HCT116 (cell line): ENCODE measurements at regions not wholly inside any gene's neighbourhood (a gene's known extent, or its start where the extent isn't known, plus 50 kb on each side); places are given as distances from the start of the nearest gene placed in this dataset.

ENCODE experiments used
- ATAC-seq: fragments of 200-7000 bp; cut with Tn5 transposase; 2 replicates; pipeline ENCODE4 v1.9.1; 2020; ENCODE audit warnings: mild to moderate bottlenecking, moderate library complexity
- BruUV-seq: library from RNA; stranded (reverse); fragments of 400-500 nt; replicated peaks from 2 replicates; lab custom pipeline; 2021; lab: Mats Ljungman, UMichigan
- CTCF ChIA-PET: fragments of 300-600 bp; sonication (Branson Sonifier 250); formaldehyde crosslinking; loops from one replicate; lab custom pipeline; 2021; ENCODE audit warnings: antibody characterized with exemption; lab: Charles Lee
- POLR2A ChIA-PET: fragments of 300-600, 350-600 bp; sonication (Branson Sonifier 250); formaldehyde crosslinking; loops from one replicate; lab custom pipeline; 2021; ENCODE audit warnings: antibody characterized with exemption; lab: Charles Lee
- RAD21 ChIA-PET, 2 experiments: fragments of 300-600 bp; sonication (Branson Sonifier 250); formaldehyde crosslinking; loops; one replicate each; lab custom pipeline; 2023; ENCODE audit warnings: low total read pairs in 2 of 2; ENCODE audit not compliant: uncharacterized antibody in 2 of 2, unreplicated experiment in 2 of 2, low non-redundant PET in 1 of 2; lab: Charles Lee
- DNase-seq: peaks from one replicate; pipeline ENCODE4 v3.0.0-alpha.2; 2010; ENCODE audit warnings: low read depth, low spot score
- H2AFZ ChIP-seq: fragments of 200-600 bp; shearing (Covaris generic), sonication (generic); 2 replicates; pipeline ENCODE4 v1.6.1; 2017; ENCODE audit warnings: low read depth, mixed run types, mixed read lengths, antibody characterized with exemption, low read length; ENCODE audit not compliant: poor library complexity, severe bottlenecking
- H3K27ac ChIP-seq: 2 replicates; pipeline ENCODE4 v1.5.1; 2012; ENCODE audit warnings: low read depth, low read length
- H3K27me3 ChIP-seq: fragments of 200-600 bp; sonication (generic); 2 replicates; pipeline ENCODE4 v1.6.1; 2016; ENCODE audit warnings: mixed run types, low read length, mixed read lengths; ENCODE audit not compliant: insufficient read depth
- H3K36me3 ChIP-seq, 2 experiments: fragments of 200-500 bp in 1 of 2; fragments of 200-600 bp in 1 of 2; sonication (Bioruptor generic) in 1 of 2; sonication (generic) in 1 of 2; 2 replicates each; pipeline versions ENCODE4 v1.5.1 to v1.6.1; 2014 to 2016; ENCODE audit warnings: low read length in 2 of 2, inconsistent platforms in 1 of 2, mixed read lengths in 1 of 2, mixed run types in 1 of 2; ENCODE audit not compliant: insufficient read depth in 2 of 2, control insufficient read depth in 1 of 2
- H3K4me1 ChIP-seq, 2 experiments: fragments of 200-600 bp in 1 of 2; sonication (generic) in 1 of 2; 2 replicates each; pipeline versions ENCODE4 v1.5.1 to v1.6.1; 2012 to 2017; ENCODE audit warnings: low read length in 2 of 2, inconsistent platforms in 1 of 2, mild to moderate bottlenecking in 1 of 2, mixed read lengths in 1 of 2, mixed run types in 1 of 2, moderate library complexity in 1 of 2; ENCODE audit not compliant: insufficient read depth in 2 of 2, control insufficient read depth in 1 of 2
- H3K4me2 ChIP-seq: fragments of 200-600 bp; sonication (generic); 2 replicates; pipeline ENCODE4 v1.6.1; 2017; ENCODE audit warnings: mixed run types, low read length, mixed read lengths
- H3K4me3 ChIP-seq, 2 experiments: fragments of 200-600 bp in 1 of 2; sonication (generic) in 1 of 2; replicated peaks in 1 of 2; 2 replicates each; pipeline ENCODE4 v1.5.1; 2011 to 2016; ENCODE audit warnings: low read length in 2 of 2, control low read depth in 1 of 2, low read depth in 1 of 2, mild to moderate bottlenecking in 1 of 2, mixed read lengths in 1 of 2, mixed run types in 1 of 2
- H3K79me2 ChIP-seq: fragments of 200-600 bp; sonication (generic); 2 replicates; pipeline ENCODE4 v1.6.1; 2017; ENCODE audit warnings: mild to moderate bottlenecking, mixed run types, low read length, moderate library complexity, mixed read lengths; ENCODE audit not compliant: insufficient read depth
- H3K9ac ChIP-seq: fragments of 200-600 bp; sonication (generic); 2 replicates; pipeline ENCODE4 v1.6.1; 2016; ENCODE audit warnings: low read length, mixed read lengths
- H3K9me2 ChIP-seq: fragments of 200-600 bp; sonication (generic), shearing (Covaris generic); 2 replicates; pipeline ENCODE4 v1.6.1; 2017; ENCODE audit warnings: mixed run types, mild to moderate bottlenecking, moderate library complexity; ENCODE audit not compliant: insufficient read depth
- H3K9me3 ChIP-seq, 2 experiments: fragments of 200-500 bp in 1 of 2; fragments of 200-600 bp in 1 of 2; sonication (Bioruptor generic) in 1 of 2; sonication (generic) in 1 of 2; 2 replicates each; pipeline ENCODE4 v1.6.1; 2014 to 2017; ENCODE audit warnings: low read length in 2 of 2, mixed read lengths in 2 of 2, inconsistent platforms in 1 of 2, low read depth in 1 of 2, mild to moderate bottlenecking in 1 of 2, mixed run types in 1 of 2, moderate library complexity in 1 of 2; ENCODE audit not compliant: control insufficient read depth in 1 of 2, insufficient read depth in 1 of 2
- H4K20me1 ChIP-seq: fragments of 200-600 bp; sonication (generic), shearing (Covaris generic); 2 replicates; pipeline ENCODE4 v1.6.1; 2017; ENCODE audit warnings: mixed run types, mild to moderate bottlenecking, moderate library complexity; ENCODE audit not compliant: insufficient read depth
- CBX3 ChIP-seq: IDR thresholded peaks from 2 replicates; pipeline ENCODE4 v1.6.1; 2012; ENCODE audit warnings: low read depth
- CEBPB ChIP-seq: IDR thresholded peaks from 2 replicates; pipeline ENCODE4 v1.6.1; 2012; ENCODE audit warnings: low read depth
- EGR1 ChIP-seq: IDR thresholded peaks from 2 replicates; pipeline ENCODE4 v1.6.1; 2012; ENCODE audit warnings: low read depth
- ELF1 ChIP-seq: IDR thresholded peaks from 2 replicates; pipeline ENCODE4 v1.6.1; 2012; ENCODE audit warnings: low read depth, borderline replicate concordance
- EZH2 ChIP-seq: fragments of 200-600 bp; sonication (generic); IDR thresholded peaks from 2 replicates; pipeline ENCODE4 v1.6.1; 2017; ENCODE audit warnings: antibody characterized with exemption, mixed run types
- EZH2phosphoT487 ChIP-seq: fragments of 200-600 bp; IDR thresholded peaks from 2 replicates; pipeline ENCODE4 v1.6.1; 2018; ENCODE audit warnings: antibody characterized with exemption, borderline replicate concordance
- FOSL1 ChIP-seq: IDR thresholded peaks from 2 replicates; pipeline ENCODE4 v1.6.1; 2012; ENCODE audit warnings: low read depth
- JUND ChIP-seq: IDR thresholded peaks from 2 replicates; pipeline ENCODE4 v1.6.1; 2012
- POLR2A ChIP-seq: IDR thresholded peaks from 2 replicates; pipeline ENCODE4 v1.7.0; 2011; ENCODE audit warnings: borderline replicate concordance; ENCODE audit not compliant: insufficient read depth, insufficient read length; ENCODE audit errors: extremely low read depth
- POLR2AphosphoS5 ChIP-seq: IDR thresholded peaks from 2 replicates; pipeline ENCODE4 v1.6.1; 2011; ENCODE audit warnings: mild to moderate bottlenecking, low read depth, low read length, moderate library complexity
- SIN3A ChIP-seq: IDR thresholded peaks from 2 replicates; pipeline ENCODE4 v1.6.1; 2012; ENCODE audit warnings: low read depth
- SP1 ChIP-seq: IDR thresholded peaks from 2 replicates; pipeline ENCODE4 v1.6.1; 2012; ENCODE audit warnings: low read depth
- SRF ChIP-seq: IDR thresholded peaks from 2 replicates; pipeline ENCODE4 v1.6.1; 2012; ENCODE audit warnings: low read depth
- ZFX ChIP-seq: fragments of 450-650 bp; IDR thresholded peaks from 2 replicates; pipeline ENCODE4 v1.6.1; 2017
- ZNF274 ChIP-seq: fragments of 200-500 bp; sonication (Bioruptor generic); IDR thresholded peaks from 2 replicates; pipeline ENCODE4 v1.6.1; 2014; ENCODE audit warnings: mild to moderate bottlenecking, low read depth, low read length, inconsistent platforms
- intact Hi-C: fragments of 100-400 bp; cut with micrococcal nuclease; formaldehyde crosslinking; loops from 2 replicates; pipeline ENCODE4 v1.10.0; 2022
- TF ChIP-seq, protein P1 (sequence below): IDR thresholded peaks from 2 replicates; pipeline ENCODE4 v1.6.1; 2011; ENCODE audit warnings: mild to moderate bottlenecking, low read length, moderate library complexity; ENCODE audit not compliant: insufficient replicate concordance; ENCODE audit errors: extremely low read depth
- TF ChIP-seq, protein P2 (sequence below): IDR thresholded peaks from 2 replicates; pipeline ENCODE4 v1.6.1; 2012
- TF ChIP-seq, protein P3 (sequence below), 3 experiments: fragments of 200-600 bp in 1 of 3; sonication (generic) in 1 of 3; IDR thresholded peaks in 2 of 3; conservative IDR thresholded peaks in 1 of 3; 2 replicates each; pipeline ENCODE4 v1.5.1; 2012 to 2017; ENCODE audit warnings: low read depth in 2 of 3, low read length in 2 of 3, antibody characterized with exemption in 1 of 3, borderline replicate concordance in 1 of 3, control low read depth in 1 of 3, mild to moderate bottlenecking in 1 of 3, mixed read lengths in 1 of 3, mixed run types in 1 of 3, moderate library complexity in 1 of 3; ENCODE audit not compliant: insufficient read depth in 1 of 3

DNA sequence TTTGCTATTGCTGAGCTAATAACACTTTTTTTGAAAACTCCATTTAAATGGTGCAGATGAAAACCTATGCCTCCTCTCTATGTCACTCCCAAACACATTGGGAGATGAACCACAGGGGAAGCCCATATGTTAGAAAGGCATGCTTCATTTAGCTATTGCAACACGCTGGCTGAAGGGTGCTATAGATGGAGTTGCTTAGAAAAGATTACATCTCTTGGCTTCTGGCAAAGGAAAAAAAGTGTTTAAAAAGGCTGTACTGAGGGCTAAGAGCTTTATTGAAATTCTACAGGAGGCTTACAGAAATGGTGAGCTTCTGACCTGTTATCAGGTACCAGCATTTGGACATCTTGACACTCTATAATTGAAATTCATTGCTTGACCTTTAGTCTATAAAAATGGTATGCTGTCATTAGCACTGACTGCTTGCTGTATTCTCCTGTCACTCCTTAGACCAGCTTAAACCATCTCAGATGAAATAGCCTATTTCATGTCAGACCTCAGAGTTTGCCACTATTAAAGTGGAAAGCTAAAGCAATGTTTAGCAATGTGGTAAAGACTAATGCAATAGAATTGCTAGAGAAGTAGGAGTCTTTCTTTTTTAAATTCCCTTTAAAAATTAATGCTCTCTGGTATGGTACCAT, 503.9 kb downstream of the CDH11 start:
- no peaks in the 10 kb centered on the region; a peak in 1 of 4 replicates for H3K36me3 ChIP-seq
- H3K27ac ChIP-seq = no peak overlapping the region
- no peak for TF ChIP-seq ELF1
- TF ChIP-seq EZH2phosphoT487 = no peak
- TF ChIP-seq, protein P1, sequence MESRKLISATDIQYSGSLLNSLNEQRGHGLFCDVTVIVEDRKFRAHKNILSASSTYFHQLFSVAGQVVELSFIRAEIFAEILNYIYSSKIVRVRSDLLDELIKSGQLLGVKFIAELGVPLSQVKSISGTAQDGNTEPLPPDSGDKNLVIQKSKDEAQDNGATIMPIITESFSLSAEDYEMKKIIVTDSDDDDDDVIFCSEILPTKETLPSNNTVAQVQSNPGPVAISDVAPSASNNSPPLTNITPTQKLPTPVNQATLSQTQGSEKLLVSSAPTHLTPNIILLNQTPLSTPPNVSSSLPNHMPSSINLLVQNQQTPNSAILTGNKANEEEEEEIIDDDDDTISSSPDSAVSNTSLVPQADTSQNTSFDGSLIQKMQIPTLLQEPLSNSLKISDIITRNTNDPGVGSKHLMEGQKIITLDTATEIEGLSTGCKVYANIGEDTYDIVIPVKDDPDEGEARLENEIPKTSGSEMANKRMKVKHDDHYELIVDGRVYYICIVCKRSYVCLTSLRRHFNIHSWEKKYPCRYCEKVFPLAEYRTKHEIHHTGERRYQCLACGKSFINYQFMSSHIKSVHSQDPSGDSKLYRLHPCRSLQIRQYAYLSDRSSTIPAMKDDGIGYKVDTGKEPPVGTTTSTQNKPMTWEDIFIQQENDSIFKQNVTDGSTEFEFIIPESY = no peak
- TF ChIP-seq FOSL1 = no peak
- TF ChIP-seq, protein P2, sequence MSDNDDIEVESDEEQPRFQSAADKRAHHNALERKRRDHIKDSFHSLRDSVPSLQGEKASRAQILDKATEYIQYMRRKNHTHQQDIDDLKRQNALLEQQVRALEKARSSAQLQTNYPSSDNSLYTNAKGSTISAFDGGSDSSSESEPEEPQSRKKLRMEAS = no peak
- no peak for TF ChIP-seq CEBPB
- TF ChIP-seq JUND = no peak
- TF ChIP-seq ZFX = no peak
- TF ChIP-seq EGR1 = no peak
- TF ChIP-seq, protein P3, sequence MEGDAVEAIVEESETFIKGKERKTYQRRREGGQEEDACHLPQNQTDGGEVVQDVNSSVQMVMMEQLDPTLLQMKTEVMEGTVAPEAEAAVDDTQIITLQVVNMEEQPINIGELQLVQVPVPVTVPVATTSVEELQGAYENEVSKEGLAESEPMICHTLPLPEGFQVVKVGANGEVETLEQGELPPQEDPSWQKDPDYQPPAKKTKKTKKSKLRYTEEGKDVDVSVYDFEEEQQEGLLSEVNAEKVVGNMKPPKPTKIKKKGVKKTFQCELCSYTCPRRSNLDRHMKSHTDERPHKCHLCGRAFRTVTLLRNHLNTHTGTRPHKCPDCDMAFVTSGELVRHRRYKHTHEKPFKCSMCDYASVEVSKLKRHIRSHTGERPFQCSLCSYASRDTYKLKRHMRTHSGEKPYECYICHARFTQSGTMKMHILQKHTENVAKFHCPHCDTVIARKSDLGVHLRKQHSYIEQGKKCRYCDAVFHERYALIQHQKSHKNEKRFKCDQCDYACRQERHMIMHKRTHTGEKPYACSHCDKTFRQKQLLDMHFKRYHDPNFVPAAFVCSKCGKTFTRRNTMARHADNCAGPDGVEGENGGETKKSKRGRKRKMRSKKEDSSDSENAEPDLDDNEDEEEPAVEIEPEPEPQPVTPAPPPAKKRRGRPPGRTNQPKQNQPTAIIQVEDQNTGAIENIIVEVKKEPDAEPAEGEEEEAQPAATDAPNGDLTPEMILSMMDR (IDR thresholded peaks at IDR 0.05 in 2 of 3, conservative IDR thresholded peaks at IDR 0.05 in 1 of 3; ENCODE audit: borderline replicate concordance in 1 of 3, insufficient read depth in 1 of 3, low read depth in 2 of 3, low read length in 2 of 3) = no peak
- TF ChIP-seq CBX3 = no peak
- no peak for TF ChIP-seq POLR2A
- no peak for TF ChIP-seq SIN3A
- no peak for TF ChIP-seq SRF
- TF ChIP-seq EZH2 = no peak
- TF ChIP-seq POLR2AphosphoS5 = no peak
- TF ChIP-seq SP1 = no peak
- no peak for TF ChIP-seq ZNF274
- TF ChIP-seq, all 23 proteins: peak for 0
- ATAC-seq (no peak), DNase-seq (no peak)
- H3K4me2 ChIP-seq = no peak overlapping the region
- H3K4me3 ChIP-seq = no peak overlapping the region
- H3K4me1 ChIP-seq = no peaks in the 10 kb centered on the region
- BruUV-seq = no TSS peak
- ChIA-PET POLR2A (no interaction called here), CTCF (no interaction called here), RAD21 (no interaction called here)
- H3K9me3 ChIP-seq = peaks cover 15 to 27% of the 10 kb centered on the region in 2 experiments; a peak in 3 of 4 replicates
- no peaks in the 10 kb centered on the region for H3K79me2 ChIP-seq
- H3K9ac ChIP-seq = no peak overlapping the region
- H2AFZ ChIP-seq = no peak overlapping the region
- no peaks in the 10 kb centered on the region for H3K27me3 ChIP-seq
- intact Hi-C loops = no loop called here
- no peaks in the 10 kb centered on the region for H3K9me2 ChIP-seq
- H4K20me1 ChIP-seq = no peaks in the 10 kb centered on the region
